SK-N-SH treated with all-trans-retinoic acid at 6 μM for 48 hours (cell line): ENCODE measurements at regions not wholly inside any gene's neighbourhood (a gene's known extent, or its start where the extent isn't known, plus 50 kb on each side); places are given as distances from the start of the nearest gene placed in this dataset.

Source experiments
- ATAC-seq: fragments of 200-7000 bp; cut with Tn5 transposase; 3 replicates; pipeline ENCODE4 v1.9.1; 2020; ENCODE audit warnings: mild to moderate bottlenecking, moderate library complexity
- ARNTL ChIP-seq: fragments of 450-650 bp; formaldehyde crosslinking; IDR thresholded peaks from 2 replicates; pipeline ENCODE4 v1.5.0; 2020; ENCODE audit warnings: low read depth, mild to moderate bottlenecking, moderate library complexity, borderline replicate concordance
- CSDC2 ChIP-seq: fragments of 250-450 bp; sonication (Bioruptor Pico); IDR thresholded peaks from 2 replicates; pipeline ENCODE4 v1.5.0; 2020; ENCODE audit warnings: mild to moderate bottlenecking, moderate library complexity
- ESRRG ChIP-seq: fragments of 250-450 bp; sonication (Bioruptor Pico); IDR thresholded peaks from 2 replicates; pipeline ENCODE4 v1.6.1; 2021; ENCODE audit warnings: mild to moderate bottlenecking
- GLIS3 ChIP-seq: fragments of 250-450 bp; sonication (Bioruptor Pico); IDR thresholded peaks from 2 replicates; pipeline ENCODE4 v1.5.0; 2020; ENCODE audit warnings: mild to moderate bottlenecking, moderate library complexity
- ISL1 ChIP-seq: fragments of 250-450 bp; sonication (Bioruptor Pico); IDR thresholded peaks from 2 replicates; pipeline ENCODE4 v2.1.2; 2022; ENCODE audit warnings: mild to moderate bottlenecking, moderate library complexity
- OSR1 ChIP-seq: fragments of 250-450 bp; sonication (Bioruptor Pico); IDR thresholded peaks from 2 replicates; pipeline ENCODE4 v1.8.0; 2022; ENCODE audit warnings: moderate library complexity, mild to moderate bottlenecking, inconsistent platforms
- PPARA ChIP-seq: fragments of 250-450 bp; sonication (Bioruptor Pico); IDR thresholded peaks from 2 replicates; pipeline ENCODE4 v1.5.0; 2020; ENCODE audit warnings: mild to moderate bottlenecking, borderline replicate concordance
- SNAI2 ChIP-seq: fragments of 250-450 bp; sonication (Bioruptor Pico); IDR thresholded peaks from 2 replicates; pipeline ENCODE4 v1.5.0; 2020; ENCODE audit warnings: mild to moderate bottlenecking, moderate library complexity
- TOX ChIP-seq: fragments of 250-450 bp; sonication (Bioruptor Pico); IDR thresholded peaks from 2 replicates; pipeline ENCODE4 v1.8.0; 2021; ENCODE audit warnings: mild to moderate bottlenecking, moderate library complexity, borderline replicate concordance
- ZFP3 ChIP-seq: fragments of 250-450 bp; sonication (Bioruptor Pico); IDR thresholded peaks from 2 replicates; pipeline ENCODE4 v1.5.0; 2020; ENCODE audit warnings: mild to moderate bottlenecking, moderate library complexity
- ZFP30 ChIP-seq: fragments of 450-650 bp; formaldehyde crosslinking; IDR thresholded peaks from 2 replicates; pipeline ENCODE4 v1.5.0; 2022; ENCODE audit warnings: mild to moderate bottlenecking, moderate library complexity
- ZNF565 ChIP-seq: fragments of 450-650 bp; formaldehyde crosslinking; conservative IDR thresholded peaks from 2 replicates; pipeline ENCODE4 v1.5.0; 2020; ENCODE audit warnings: low read depth, mild to moderate bottlenecking, moderate library complexity
- ZNF70 ChIP-seq: fragments of 450-650 bp; formaldehyde crosslinking; IDR thresholded peaks from 2 replicates; pipeline ENCODE4 v1.5.0; 2020; ENCODE audit warnings: mild to moderate bottlenecking, moderate library complexity
- TF ChIP-seq, protein P1 (sequence below): fragments of 250-450 bp; sonication (Bioruptor Pico); IDR thresholded peaks from 2 replicates; pipeline ENCODE4 v1.8.0; 2020; ENCODE audit warnings: mild to moderate bottlenecking, moderate library complexity, borderline replicate concordance
- TF ChIP-seq, protein P2 (sequence below): fragments of 250-450 bp; sonication (Bioruptor Pico); IDR thresholded peaks from 2 replicates; pipeline ENCODE4 v1.5.0; 2020; ENCODE audit warnings: mild to moderate bottlenecking, moderate library complexity
- TF ChIP-seq, protein P3 (sequence below): fragments of 250-450 bp; sonication (Bioruptor Pico); IDR thresholded peaks from 2 replicates; pipeline ENCODE4 v1.5.1; 2021; ENCODE audit warnings: mild to moderate bottlenecking, moderate library complexity
- TF ChIP-seq, protein P4 (sequence below): fragments of 250-450 bp; sonication (Bioruptor Pico); IDR thresholded peaks from 2 replicates; pipeline ENCODE4 v1.5.1; 2020; ENCODE audit warnings: low read depth, mild to moderate bottlenecking, moderate library complexity
- TF ChIP-seq, protein P5 (sequence below): fragments of 250-450 bp; sonication (Bioruptor Pico); IDR thresholded peaks from 2 replicates; pipeline ENCODE4 v1.8.0; 2021; ENCODE audit warnings: low read depth, mild to moderate bottlenecking, moderate library complexity, borderline replicate concordance

DNA sequence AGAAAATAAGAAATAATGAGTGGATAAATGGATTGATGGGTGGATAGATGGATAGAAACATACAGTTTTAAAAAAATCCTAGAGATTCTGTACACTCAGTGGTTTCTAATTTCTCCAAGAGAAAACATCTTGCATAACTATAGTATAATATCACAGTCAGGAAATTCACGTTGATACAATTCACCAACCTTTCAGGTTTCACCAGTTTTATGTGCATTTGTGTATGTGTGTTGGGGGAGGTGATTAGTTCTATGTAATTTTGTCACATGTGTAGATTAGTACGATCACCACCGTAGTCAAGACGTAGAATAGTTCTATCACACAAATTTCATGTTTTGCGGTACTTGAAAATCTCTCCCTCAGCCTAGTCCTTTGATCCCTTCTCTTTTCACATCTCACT is 288.2 kb upstream of the LRATD1 start:
- TF ChIP-seq OSR1 (CRISPR knock-in tag), result no peak
- TF ChIP-seq, protein P1, sequence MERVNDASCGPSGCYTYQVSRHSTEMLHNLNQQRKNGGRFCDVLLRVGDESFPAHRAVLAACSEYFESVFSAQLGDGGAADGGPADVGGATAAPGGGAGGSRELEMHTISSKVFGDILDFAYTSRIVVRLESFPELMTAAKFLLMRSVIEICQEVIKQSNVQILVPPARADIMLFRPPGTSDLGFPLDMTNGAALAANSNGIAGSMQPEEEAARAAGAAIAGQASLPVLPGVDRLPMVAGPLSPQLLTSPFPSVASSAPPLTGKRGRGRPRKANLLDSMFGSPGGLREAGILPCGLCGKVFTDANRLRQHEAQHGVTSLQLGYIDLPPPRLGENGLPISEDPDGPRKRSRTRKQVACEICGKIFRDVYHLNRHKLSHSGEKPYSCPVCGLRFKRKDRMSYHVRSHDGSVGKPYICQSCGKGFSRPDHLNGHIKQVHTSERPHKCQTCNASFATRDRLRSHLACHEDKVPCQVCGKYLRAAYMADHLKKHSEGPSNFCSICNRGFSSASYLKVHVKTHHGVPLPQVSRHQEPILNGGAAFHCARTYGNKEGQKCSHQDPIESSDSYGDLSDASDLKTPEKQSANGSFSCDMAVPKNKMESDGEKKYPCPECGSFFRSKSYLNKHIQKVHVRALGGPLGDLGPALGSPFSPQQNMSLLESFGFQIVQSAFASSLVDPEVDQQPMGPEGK (CRISPR knock-in tag), result no peak
- no peak for TF ChIP-seq ARNTL (CRISPR knock-in tag)
- no peak for TF ChIP-seq SNAI2 (CRISPR knock-in tag)
- no peak for TF ChIP-seq ZFP30 (CRISPR knock-in tag)
- TF ChIP-seq GLIS3 (CRISPR knock-in tag), result no peak
- TF ChIP-seq ZFP3, result no peak
- TF ChIP-seq CSDC2 (CRISPR knock-in tag), result no peak
- no peak for TF ChIP-seq TOX (CRISPR knock-in tag)
- no peak for TF ChIP-seq PPARA
- ATAC-seq, result no peak

DNA sequence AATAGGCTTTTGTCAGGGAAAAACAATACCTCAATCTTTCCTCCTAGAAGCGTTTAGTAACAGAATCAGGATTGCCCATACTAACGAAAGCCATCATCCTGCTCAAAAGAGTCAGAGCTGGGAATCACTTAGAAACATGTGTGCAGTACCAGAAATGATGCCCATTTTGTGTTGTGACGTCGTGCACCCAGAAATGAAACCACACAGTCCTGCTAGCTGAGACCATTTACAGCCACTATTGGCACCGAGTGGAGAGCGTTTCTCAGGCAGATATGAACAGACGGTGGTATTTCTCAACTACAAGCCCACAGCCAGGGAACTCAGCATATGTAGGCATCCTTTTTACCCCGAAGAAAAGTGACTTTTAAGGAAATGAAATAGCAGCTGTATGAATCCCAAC is 284.3 kb upstream of the LRATD1 start:
- TF ChIP-seq GLIS3 (CRISPR knock-in tag), result no peak
- TF ChIP-seq ZFP3, result no peak
- TF ChIP-seq ISL1 (CRISPR knock-in tag), result no peak
- no peak for TF ChIP-seq PPARA
- TF ChIP-seq TOX (CRISPR knock-in tag), result no peak
- TF ChIP-seq, protein P2, sequence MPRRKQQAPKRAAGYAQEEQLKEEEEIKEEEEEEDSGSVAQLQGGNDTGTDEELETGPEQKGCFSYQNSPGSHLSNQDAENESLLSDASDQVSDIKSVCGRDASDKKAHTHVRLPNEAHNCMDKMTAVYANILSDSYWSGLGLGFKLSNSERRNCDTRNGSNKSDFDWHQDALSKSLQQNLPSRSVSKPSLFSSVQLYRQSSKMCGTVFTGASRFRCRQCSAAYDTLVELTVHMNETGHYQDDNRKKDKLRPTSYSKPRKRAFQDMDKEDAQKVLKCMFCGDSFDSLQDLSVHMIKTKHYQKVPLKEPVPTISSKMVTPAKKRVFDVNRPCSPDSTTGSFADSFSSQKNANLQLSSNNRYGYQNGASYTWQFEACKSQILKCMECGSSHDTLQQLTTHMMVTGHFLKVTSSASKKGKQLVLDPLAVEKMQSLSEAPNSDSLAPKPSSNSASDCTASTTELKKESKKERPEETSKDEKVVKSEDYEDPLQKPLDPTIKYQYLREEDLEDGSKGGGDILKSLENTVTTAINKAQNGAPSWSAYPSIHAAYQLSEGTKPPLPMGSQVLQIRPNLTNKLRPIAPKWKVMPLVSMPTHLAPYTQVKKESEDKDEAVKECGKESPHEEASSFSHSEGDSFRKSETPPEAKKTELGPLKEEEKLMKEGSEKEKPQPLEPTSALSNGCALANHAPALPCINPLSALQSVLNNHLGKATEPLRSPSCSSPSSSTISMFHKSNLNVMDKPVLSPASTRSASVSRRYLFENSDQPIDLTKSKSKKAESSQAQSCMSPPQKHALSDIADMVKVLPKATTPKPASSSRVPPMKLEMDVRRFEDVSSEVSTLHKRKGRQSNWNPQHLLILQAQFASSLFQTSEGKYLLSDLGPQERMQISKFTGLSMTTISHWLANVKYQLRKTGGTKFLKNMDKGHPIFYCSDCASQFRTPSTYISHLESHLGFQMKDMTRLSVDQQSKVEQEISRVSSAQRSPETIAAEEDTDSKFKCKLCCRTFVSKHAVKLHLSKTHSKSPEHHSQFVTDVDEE (CRISPR knock-in tag), result no peak
- TF ChIP-seq ESRRG (CRISPR knock-in tag), result no peak
- TF ChIP-seq, protein P3, sequence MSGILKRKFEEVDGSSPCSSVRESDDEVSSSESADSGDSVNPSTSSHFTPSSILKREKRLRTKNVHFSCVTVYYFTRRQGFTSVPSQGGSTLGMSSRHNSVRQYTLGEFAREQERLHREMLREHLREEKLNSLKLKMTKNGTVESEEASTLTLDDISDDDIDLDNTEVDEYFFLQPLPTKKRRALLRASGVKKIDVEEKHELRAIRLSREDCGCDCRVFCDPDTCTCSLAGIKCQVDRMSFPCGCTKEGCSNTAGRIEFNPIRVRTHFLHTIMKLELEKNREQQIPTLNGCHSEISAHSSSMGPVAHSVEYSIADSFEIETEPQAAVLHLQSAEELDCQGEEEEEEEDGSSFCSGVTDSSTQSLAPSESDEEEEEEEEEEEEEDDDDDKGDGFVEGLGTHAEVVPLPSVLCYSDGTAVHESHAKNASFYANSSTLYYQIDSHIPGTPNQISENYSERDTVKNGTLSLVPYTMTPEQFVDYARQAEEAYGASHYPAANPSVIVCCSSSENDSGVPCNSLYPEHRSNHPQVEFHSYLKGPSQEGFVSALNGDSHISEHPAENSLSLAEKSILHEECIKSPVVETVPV (CRISPR knock-in tag), result no peak
- ATAC-seq, result no peak

DNA sequence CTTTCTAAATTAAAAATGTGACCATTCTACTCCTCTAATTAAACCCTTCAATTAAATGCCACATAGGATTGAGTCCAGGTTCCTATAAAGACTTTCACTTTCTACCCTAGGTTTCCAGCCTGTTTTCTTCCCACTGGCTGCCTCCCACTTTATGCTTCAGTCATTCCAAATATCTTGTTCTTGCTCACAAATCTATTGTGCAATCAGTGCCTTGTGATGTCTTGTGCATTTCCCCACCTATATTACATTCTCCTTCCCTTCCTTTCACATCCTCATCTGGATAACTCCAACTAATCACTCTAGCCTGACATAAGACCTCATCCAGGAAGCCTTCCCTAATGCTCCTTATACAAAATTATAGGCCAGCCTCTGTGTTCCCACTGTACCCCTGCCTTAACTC is 281.7 kb upstream of the LRATD1 start:
- TF ChIP-seq ISL1 (CRISPR knock-in tag), result no peak
- no peak for TF ChIP-seq SNAI2 (CRISPR knock-in tag)
- TF ChIP-seq ESRRG (CRISPR knock-in tag), result no peak
- TF ChIP-seq, protein P4, sequence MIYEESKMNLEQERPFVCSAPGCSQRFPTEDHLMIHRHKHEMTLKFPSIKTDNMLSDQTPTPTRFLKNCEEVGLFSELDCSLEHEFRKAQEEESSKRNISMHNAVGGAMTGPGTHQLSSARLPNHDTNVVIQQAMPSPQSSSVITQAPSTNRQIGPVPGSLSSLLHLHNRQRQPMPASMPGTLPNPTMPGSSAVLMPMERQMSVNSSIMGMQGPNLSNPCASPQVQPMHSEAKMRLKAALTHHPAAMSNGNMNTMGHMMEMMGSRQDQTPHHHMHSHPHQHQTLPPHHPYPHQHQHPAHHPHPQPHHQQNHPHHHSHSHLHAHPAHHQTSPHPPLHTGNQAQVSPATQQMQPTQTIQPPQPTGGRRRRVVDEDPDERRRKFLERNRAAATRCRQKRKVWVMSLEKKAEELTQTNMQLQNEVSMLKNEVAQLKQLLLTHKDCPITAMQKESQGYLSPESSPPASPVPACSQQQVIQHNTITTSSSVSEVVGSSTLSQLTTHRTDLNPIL (CRISPR knock-in tag), result no peak
- no peak for TF ChIP-seq GLIS3 (CRISPR knock-in tag)
- TF ChIP-seq, protein P1 (CRISPR knock-in tag), result no peak
- TF ChIP-seq CSDC2 (CRISPR knock-in tag), result no peak
- TF ChIP-seq ZNF70 (CRISPR knock-in tag), result no peak
- TF ChIP-seq, protein P5, sequence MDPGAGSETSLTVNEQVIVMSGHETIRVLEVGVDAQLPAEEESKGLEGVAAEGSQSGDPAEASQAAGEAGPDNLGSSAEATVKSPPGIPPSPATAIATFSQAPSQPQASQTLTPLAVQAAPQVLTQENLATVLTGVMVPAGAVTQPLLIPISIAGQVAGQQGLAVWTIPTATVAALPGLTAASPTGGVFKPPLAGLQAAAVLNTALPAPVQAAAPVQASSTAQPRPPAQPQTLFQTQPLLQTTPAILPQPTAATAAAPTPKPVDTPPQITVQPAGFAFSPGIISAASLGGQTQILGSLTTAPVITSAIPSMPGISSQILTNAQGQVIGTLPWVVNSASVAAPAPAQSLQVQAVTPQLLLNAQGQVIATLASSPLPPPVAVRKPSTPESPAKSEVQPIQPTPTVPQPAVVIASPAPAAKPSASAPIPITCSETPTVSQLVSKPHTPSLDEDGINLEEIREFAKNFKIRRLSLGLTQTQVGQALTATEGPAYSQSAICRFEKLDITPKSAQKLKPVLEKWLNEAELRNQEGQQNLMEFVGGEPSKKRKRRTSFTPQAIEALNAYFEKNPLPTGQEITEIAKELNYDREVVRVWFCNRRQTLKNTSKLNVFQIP, result no peak
- TF ChIP-seq ZNF565 (CRISPR knock-in tag), result no peak
- no peak for TF ChIP-seq PPARA
- TF ChIP-seq ARNTL (CRISPR knock-in tag), result no peak
- no peak for TF ChIP-seq TOX (CRISPR knock-in tag)
- ATAC-seq, result no peak
